GM21367 (cell line): ENCODE measurements at regions not wholly inside any gene's neighbourhood (a gene's known extent, or its start where the extent isn't known, plus 50 kb on each side); places are given as distances from the start of the nearest gene placed in this dataset.
"Not testable (repeated sequence)": the region's sequence is repeated elsewhere in the genome, so short reads cannot be mapped to it uniquely, and the experiment has no call there.

ENCODE experiments used
- ATAC-seq: cut with Tn5 transposase; IDR thresholded peaks from one replicate; pipeline ENCODE4 v1.9.1; 2021; ENCODE audit not compliant: unreplicated experiment

GRCh38 chr3:170711786-170712185, 125.9 kb upstream of the SLC7A14 start:
- no peak for ATAC-seq

GRCh38 chr3:170709046-170709445, 123.2 kb upstream of the SLC7A14 start:
- no peak for ATAC-seq

GRCh38 chr3:170707899-170708298, 122.0 kb upstream of the SLC7A14 start:
- ATAC-seq = no peak

DNA sequence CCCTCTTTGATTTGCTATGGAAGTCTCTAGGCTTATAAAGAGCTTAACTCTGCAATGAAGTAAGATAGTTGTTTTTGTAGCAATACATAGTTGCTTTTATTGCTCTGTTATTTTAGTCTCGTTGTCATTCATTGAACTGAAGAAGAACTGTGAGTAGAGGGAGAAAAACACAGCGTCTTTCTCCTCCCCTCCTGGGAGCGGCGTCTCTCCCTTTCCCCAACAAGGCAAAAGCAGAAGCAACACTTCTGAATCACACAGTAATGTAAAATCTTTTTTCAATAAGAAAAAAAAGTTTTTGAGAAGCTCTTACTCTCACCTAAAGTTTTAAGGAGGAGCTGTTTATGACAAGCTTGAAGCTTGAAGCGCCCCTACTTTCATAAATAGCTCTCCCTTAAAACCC, 119.3 kb upstream of the SLC7A14 start:
- ATAC-seq = no peak

- ATAC-seq = no peak
Observed at GRCh38 chr3:170703121-170703588, 117.3 kb upstream of the SLC7A14 start.

DNA sequence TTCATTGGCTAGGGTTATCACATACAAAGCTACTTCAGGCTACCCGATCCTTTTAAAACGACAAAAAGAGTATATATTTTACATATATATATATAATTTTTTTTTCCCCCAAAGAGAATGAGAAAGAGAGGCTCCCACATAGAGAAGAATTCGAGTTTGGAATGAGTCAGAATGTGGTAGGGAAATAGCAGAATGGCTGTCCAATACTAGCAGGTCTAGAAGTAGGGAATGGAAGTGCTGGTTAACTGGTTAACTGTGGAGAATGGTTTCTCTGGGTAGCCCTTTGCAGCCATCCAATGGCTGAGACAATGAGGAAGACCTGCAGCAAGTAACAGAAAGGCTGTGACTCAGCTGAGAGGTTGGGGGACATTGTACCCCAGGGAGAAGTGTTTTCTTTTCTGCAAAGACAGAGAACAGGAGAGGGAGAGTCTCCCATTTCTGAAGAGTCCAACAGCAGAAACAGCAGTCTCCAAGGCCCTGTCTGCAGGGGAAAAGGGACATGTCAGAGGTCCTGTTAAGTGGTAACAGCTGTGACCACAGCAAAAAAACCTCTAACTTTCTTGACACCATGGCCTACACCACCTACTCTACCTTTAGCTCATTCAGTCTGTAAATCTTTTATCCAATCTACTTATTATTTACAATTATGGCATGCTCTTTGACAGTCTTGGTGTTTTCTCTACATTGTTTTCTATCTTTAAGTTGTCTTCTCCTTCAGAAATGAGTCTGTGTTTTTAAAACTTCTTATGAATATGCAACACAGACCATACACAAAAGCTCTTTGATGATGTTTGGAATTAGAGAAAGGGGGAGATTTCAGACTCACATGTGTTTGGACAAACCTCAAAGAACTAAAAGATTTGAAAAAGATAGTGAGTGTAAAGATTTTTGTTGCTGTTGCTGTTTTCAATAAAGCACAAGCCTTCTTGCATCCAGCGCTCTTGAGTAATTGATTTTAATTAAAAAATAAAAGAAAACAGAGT, 116.1 kb upstream of the SLC7A14 start:
- ATAC-seq = no peak

- no peak for ATAC-seq
Observed at GRCh38 chr3:170700054-170700404, 114.2 kb upstream of the SLC7A14 start.

DNA sequence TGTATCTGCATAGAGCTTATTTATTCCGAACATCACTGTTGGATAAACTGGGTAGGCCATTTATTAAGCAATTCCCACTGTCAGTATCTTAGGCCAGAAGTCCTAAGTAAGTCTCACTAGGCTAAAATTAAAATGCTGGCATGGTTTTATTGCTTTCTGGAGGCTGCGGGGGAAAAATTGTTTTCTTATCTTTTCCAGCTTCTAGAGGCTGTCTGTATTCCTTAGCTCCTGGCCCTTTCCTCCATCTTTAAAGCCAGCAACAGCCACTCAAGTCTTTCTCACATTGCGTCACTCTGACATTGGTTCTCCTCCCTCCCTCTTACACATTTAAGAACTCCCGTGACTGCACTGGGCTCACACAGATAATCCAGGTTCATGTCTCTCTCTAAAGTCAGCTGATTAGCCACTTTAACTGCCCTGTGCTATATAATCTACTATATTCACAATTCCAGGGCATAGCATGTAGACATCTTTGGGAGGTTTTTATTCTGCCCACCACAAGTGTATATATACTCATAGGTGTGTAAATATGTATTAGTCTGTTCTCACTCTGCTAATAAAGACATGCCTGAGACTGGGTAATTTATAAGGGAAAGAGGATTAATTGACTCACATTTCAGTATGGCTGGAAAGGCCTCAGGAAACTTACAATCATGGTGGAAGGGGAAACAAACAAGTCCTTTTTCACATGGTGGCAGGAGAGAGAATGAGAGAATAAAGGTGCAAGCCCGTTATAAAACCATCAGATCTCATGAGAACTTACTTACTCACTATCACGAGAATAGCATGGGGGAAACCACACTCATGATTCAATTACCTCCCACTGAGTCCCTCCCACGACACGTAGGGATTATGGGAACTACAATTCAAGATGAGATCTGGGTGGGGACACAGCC, 113.5 kb upstream of the SLC7A14 start:
- ATAC-seq = no peak

DNA sequence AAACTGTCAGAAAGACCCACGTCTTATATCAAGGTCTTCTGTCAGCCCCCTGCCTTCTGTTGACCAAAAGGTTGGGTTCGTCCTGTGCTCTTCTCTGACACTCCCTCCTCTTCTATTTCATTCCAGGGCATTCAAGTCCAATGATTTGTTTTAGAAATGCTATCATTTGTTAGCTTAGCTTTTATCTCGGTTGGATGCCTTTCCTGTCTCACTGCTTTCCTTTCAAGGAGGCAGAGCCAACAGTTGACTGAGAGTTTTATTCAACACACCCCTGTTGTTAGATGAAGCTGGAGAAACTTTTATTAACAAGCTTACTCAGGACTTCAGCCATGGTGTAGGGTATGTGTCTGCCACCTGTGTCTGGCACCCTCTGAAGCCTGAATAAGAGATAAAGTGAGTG, 112.0 kb upstream of the SLC7A14 start:
- ATAC-seq = no peak

DNA sequence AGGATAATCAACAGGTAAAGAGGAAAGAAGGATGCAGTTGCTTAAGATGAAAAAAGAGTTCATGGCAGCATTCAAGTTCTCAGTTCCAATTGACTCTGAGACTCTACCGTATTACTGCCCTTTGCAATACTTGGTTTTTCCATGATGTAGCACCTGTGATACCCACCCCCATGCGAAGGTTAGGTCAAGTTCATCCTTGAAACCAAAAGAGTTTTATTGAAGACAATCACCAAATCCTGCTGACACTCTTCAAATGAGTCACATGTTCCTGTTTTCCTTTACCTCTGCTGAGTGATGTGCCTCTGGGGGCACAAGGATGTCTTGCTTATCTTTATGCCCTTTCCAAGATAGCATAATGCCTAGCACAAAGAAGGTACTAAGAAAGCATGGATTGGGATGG, 111.3 kb upstream of the SLC7A14 start:
- ATAC-seq = no peak

DNA sequence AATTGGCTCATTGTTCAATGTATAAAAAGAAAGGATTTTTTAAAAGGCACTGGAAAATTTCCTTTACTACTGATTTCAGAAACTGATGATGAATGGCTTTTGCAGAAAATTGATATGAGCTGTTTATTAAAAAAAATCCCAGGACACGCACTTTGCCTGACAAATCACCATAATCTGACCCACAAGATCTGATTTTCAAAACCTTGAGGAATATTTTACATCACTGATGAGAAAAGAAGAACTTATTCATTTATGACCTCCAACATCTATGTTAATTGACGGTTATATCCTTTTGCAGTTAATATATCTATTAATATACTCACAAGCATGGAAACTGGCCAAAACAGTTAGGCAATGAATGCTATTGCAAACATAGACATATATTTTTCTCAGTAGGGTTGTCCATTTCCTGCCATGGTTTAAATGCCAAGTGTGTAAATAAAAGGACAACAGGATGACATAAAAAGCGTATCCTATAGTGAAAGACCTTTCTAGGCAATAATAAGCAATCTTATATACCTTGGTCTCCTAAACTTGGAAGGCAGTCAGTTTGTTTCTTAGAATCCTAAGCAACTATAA, 109.7 kb upstream of the SLC7A14 start:
- ATAC-seq = no peak

DNA sequence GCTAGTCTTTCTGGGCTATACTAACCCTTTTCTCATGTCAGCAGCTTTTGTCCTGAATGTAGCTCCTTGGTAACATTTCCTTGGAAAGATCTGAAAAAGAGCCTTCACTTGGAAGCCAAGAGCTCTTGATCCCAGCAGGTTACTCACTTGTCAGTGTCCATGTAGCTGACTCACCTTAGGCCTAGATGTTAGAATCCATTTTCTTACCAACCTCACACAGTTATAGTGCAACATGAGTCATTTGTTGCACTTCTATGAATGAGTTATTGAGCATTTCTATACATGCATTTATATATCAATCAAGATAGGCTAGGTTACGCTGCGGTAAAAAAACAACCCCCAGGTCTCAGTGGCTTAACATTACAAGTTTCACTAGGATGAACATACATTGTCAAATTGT, 106.8 kb upstream of the SLC7A14 start:
- ATAC-seq = no peak

DNA sequence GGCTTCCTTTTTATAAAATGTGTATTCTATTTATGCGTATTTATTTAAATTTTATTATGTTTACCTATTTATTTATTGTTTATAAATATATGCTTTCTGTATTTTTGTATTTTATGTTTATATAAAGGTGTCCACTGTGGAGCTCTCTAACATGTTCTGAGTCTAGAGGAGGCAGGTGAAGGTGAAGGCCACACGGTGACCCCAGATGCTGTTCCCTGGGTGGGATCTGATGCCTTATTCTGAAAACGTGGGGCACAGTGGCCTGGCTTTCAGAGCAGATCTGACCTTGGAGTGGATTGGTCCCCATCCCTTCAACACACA, 104.7 kb upstream of the SLC7A14 start:
- ATAC-seq = no peak

DNA sequence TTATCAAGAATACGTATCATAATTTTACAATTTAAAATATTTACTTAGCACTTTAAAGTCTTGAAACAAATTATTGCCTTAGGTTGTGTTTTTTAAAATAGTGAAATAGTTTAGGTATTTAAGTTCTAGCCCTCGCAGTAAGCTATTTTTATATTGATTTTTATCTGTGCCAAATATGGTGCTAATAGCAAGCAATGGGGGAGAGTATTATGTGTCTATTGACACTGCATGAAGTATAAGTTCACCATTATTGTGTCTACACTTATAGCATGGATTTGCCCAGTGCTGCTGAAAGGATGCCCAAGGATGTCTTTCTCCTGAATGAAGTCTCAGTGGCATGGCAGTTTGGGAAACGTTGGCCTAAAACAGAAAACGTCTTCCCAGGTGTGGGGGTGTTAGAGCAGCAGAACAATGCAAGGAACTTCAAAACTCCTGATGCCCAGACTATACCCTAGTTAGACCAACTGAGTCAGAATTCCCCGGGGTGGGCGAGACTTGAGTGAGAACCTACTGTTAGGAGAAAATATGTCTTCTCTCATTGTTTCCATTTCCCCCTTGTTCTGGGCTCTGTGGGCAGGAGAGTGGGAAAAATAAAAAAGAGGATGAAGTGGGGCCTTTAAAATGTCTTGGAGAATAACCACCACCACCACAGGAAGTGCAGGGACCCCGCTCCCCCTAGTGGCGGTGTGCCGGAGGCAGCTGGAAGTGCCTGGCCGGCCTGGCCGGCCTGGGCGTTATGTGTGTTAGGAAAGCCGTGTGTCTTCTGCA, 104.2 kb upstream of the SLC7A14 start:
- ATAC-seq = peak; percentile 57

GRCh38 chr3:170689296-170689829, 103.5 kb upstream of the SLC7A14 start:
- no peak for ATAC-seq

DNA sequence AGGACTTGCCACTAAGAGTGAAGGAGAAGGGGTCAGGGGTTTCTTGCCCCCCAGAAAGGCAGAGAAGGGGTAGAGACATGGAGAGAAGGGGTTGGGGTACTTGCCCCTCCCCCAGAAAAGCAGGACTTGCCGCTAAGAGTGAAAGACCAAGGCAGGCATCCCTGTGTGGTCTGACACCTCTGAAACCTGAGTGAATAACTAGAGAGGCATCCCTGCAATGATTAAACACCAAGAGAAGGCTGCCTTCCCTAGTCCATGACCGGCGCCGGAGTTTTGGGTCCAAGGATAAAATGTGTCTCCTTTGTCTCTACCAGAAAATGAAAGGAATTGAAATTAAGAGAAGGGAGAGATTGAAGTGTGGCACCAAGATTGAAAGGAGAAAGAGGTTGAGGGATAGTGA, 102.3 kb upstream of the SLC7A14 start:
- not testable (repeated sequence) for ATAC-seq

GRCh38 chr3:170680593-170680992, 94.7 kb upstream of the SLC7A14 start:
- no peak for ATAC-seq

- ATAC-seq = no peak
Observed at GRCh38 chr3:170679190-170679589, 93.3 kb upstream of the SLC7A14 start.

DNA sequence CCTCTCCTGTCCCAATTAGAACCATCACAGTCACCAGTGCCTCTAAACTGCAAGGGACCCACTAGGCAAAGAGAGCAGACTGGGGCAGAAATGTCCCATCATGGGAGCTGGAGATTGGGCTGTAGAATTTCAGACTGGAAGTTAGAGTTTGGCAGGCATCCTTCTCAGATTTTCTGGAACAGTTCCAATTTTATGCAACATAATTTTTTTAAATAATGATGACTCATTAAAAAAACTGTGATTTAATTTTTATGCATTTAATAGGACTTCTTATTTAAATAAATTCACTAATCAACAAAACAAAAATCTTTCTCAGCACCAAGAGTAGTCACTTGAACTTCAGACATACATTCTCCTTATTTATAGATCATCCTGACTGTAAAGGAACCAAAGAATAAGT, 84.6 kb upstream of the SLC7A14 start:
- no peak for ATAC-seq

GRCh38 chr3:170662986-170663385, 77.1 kb upstream of the SLC7A14 start:
- ATAC-seq = not testable (repeated sequence)

GRCh38 chr3:170660139-170660538, 74.3 kb upstream of the SLC7A14 start:
- ATAC-seq = no peak
